HG03060 (cell line): ENCODE measurements at regions not wholly inside any gene's neighbourhood (a gene's known extent, or its start where the extent isn't known, plus 50 kb on each side); places are given as distances from the start of the nearest gene placed in this dataset.

Experiments
- ATAC-seq: cut with Tn5 transposase; IDR thresholded peaks from one replicate; pipeline ENCODE4 v1.9.1; 2021; ENCODE audit warnings: low read depth, moderate number of reproducible peaks; ENCODE audit not compliant: unreplicated experiment

GRCh38 chr18:67568166-67568565 is 51.6 kb upstream of the DSEL start:
- ATAC-seq = no peak
